ENCODE measurements at regions not wholly inside any gene's neighbourhood (a gene's known extent, or its start where the extent isn't known, plus 50 kb on each side); places are given as distances from the start of the nearest gene placed in this dataset.

GRCh38 chr12:116492703-116493324 lies 66.4 kb upstream of the MAP1LC3B2 start:
- Mint-ChIP-seq H3K27me3 (ENCODE audit: low read depth in 2 of 2) (peaks cover 0 to 3% of the 10 kb centered on the region in 2 donors), H3K27ac (no peak overlapping the region), H3K4me3 (no peak overlapping the region), H3K4me1 (no peaks in the 10 kb centered on the region), H3K36me3 (no peaks in the 10 kb centered on the region), H3K9me3 (no peaks in the 10 kb centered on the region)
- Histone ChIP-seq H3K27me3 (ENCODE audit: control insufficient read depth, insufficient read depth, low read length) (no peaks in the 10 kb centered on the region), H3K4me1 (ENCODE audit: control insufficient read depth, insufficient read depth, low read length) (no peaks in the 10 kb centered on the region), H3K4me3 (ENCODE audit: low read length) (no peak overlapping the region), H3K27ac (ENCODE audit: low read length) (no peak overlapping the region), H3K9me3 (ENCODE audit: control insufficient read depth, insufficient read depth, low read length) (peaks cover 4% of the 10 kb centered on the region), H3K36me3 (ENCODE audit: control insufficient read depth, insufficient read depth, low read length) (no peaks in the 10 kb centered on the region)
- DNase-seq, result no peak
- whole genome bisulfite sequencing (ENCODE audit: insufficient coverage), result 87% methylated on average over 7 of the region's 8 CpGs
- intact Hi-C loops (cut with micrococcal nuclease), result no loop called here
- ATAC-seq, result no peak
- no peak for TF ChIP-seq CTCF (IDR thresholded peaks at IDR 0.05)

GRCh38 chr12:116495260-116495659 lies 63.9 kb upstream of the MAP1LC3B2 start:
- DNase-seq, result no peak
- H3K27ac ChIP-seq (ENCODE audit: low read length), result no peak overlapping the region
- no peaks in the 10 kb centered on the region for H3K4me1 ChIP-seq (ENCODE audit: control insufficient read depth, insufficient read depth, low read length)
- WGBS (ENCODE audit: insufficient coverage), result 81% methylated on average over 2 of the region's 2 CpGs
- ATAC-seq, result no peak
- Mint-ChIP-seq H3K27me3 (ENCODE audit: low read depth in 2 of 2) (peaks cover 0 to 3% of the 10 kb centered on the region in 2 donors), H3K9me3 (no peaks in the 10 kb centered on the region), H3K36me3 (no peaks in the 10 kb centered on the region), H3K4me1 (no peaks in the 10 kb centered on the region), H3K4me3 (no peak overlapping the region), H3K27ac (no peak overlapping the region)
- H3K27me3 ChIP-seq (ENCODE audit: control insufficient read depth, insufficient read depth, low read length), result no peaks in the 10 kb centered on the region
- intact Hi-C loops (cut with micrococcal nuclease), result no loop called here
- no peak overlapping the region for H3K4me3 ChIP-seq (ENCODE audit: low read length)
- H3K36me3 ChIP-seq (ENCODE audit: control insufficient read depth, insufficient read depth, low read length), result no peaks in the 10 kb centered on the region
- H3K9me3 ChIP-seq (ENCODE audit: control insufficient read depth, insufficient read depth, low read length), result no peaks in the 10 kb centered on the region
- TF ChIP-seq CTCF (IDR thresholded peaks at IDR 0.05), result no peak

- DNase-seq (no peak), ATAC-seq (no peak)
- Histone ChIP-seq H3K9me3 (ENCODE audit: control insufficient read depth, insufficient read depth, low read length) (no peaks in the 10 kb centered on the region), H3K4me3 (ENCODE audit: low read length) (no peak overlapping the region), H3K4me1 (ENCODE audit: control insufficient read depth, insufficient read depth, low read length) (no peaks in the 10 kb centered on the region), H3K27ac (ENCODE audit: low read length) (no peak overlapping the region), H3K36me3 (ENCODE audit: control insufficient read depth, insufficient read depth, low read length) (no peaks in the 10 kb centered on the region), H3K27me3 (ENCODE audit: control insufficient read depth, insufficient read depth, low read length) (no peaks in the 10 kb centered on the region)
- no peaks in the 10 kb centered on the region for H3K9me3 Mint-ChIP-seq
- no peaks in the 10 kb centered on the region for H3K27me3 Mint-ChIP-seq (ENCODE audit: low read depth in 2 of 2)
- intact Hi-C loops (cut with micrococcal nuclease), result no loop called here
- WGBS (ENCODE audit: insufficient coverage), result 90% methylated on average over 15 of the region's 15 CpGs
- no peak for TF ChIP-seq CTCF (IDR thresholded peaks at IDR 0.05)
- no peaks in the 10 kb centered on the region for H3K36me3 Mint-ChIP-seq
- H3K4me1 Mint-ChIP-seq, result no peaks in the 10 kb centered on the region
- no peak overlapping the region for H3K4me3 Mint-ChIP-seq
- H3K27ac Mint-ChIP-seq, result no peak overlapping the region
Measured at GRCh38 chr12:116497051-116497591, 62.1 kb upstream of the MAP1LC3B2 start.

GRCh38 chr12:116498471-116498870 lies 60.7 kb upstream of the MAP1LC3B2 start:
- no peak for ATAC-seq
- no peak overlapping the region for H3K27ac ChIP-seq (ENCODE audit: low read length)
- Mint-ChIP-seq H3K36me3 (no peaks in the 10 kb centered on the region), H3K4me3 (no peak overlapping the region), H3K4me1 (no peaks in the 10 kb centered on the region), H3K27me3 (ENCODE audit: low read depth in 2 of 2) (no peaks in the 10 kb centered on the region), H3K27ac (no peak overlapping the region), H3K9me3 (no peaks in the 10 kb centered on the region)
- TF ChIP-seq CTCF (IDR thresholded peaks at IDR 0.05), result no peak
- H3K27me3 ChIP-seq (ENCODE audit: control insufficient read depth, insufficient read depth, low read length), result no peaks in the 10 kb centered on the region
- no peaks in the 10 kb centered on the region for H3K9me3 ChIP-seq (ENCODE audit: control insufficient read depth, insufficient read depth, low read length)
- H3K4me1 ChIP-seq (ENCODE audit: control insufficient read depth, insufficient read depth, low read length), result no peaks in the 10 kb centered on the region
- intact Hi-C loops (cut with micrococcal nuclease), result no loop called here
- no peaks in the 10 kb centered on the region for H3K36me3 ChIP-seq (ENCODE audit: control insufficient read depth, insufficient read depth, low read length)
- DNase-seq, result no peak
- no peak overlapping the region for H3K4me3 ChIP-seq (ENCODE audit: low read length)
- 94% methylated on average over 1 of the region's 1 CpG for WGBS (ENCODE audit: insufficient coverage)

Measured in natural killer cell (primary cell).